ENCODE measurements at regions not wholly inside any gene's neighbourhood (a gene's known extent, or its start where the extent isn't known, plus 50 kb on each side); places are given as distances from the start of the nearest gene placed in this dataset.
"Not testable (repeated sequence)": the region's sequence is repeated elsewhere in the genome, so short reads cannot be mapped to it uniquely, and the experiment has no call there.

GRCh38 chr16:75854152-75854551 lies 127.9 kb upstream of the CPHXL start:
- no peak for TF ChIP-seq JUND (IDR thresholded peaks at IDR 0.05; ENCODE audit: low read depth)
- in situ Hi-C loops (cut with HindIII; ENCODE audit: low pct_unique_long_range_greater_than_20kb, low sequenced_read_pairs), result no loop called here
- no peak for DNase-seq (ENCODE audit: low read depth in 1 of 2, low spot score in 1 of 2)

DNA sequence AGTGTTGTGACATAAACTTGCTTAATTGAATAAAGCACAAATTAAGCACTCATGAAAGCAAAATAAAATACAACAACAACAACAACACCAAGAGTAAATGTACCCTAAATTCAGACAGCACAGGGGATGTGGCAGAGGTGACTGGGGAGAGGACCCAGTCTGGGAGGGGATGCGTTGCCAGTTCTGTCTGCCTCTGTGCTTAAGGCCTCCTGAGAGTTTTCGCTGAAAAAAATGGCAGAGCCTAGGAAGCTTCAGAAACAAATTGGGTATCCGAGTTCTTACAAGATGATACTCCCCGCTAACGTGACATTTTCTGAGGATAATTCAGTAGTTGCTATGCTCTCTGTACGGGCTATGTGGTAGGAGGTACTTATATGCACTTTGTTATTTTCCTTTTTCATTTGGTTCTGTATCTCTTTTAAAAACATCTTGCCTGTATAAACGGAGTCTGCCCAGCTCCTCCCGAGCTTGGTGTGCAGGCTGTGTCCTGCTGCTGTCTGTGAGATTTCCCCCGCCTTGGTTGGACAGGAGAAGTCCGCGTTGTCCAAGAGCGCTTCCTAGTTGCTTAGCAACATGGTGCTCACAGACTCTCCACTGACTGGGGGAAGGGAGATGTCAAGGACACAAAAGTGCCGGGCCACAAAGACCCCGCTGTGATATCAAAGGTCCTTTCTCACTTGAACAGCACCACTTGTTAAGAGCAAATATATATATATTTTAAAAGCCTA lies 134.2 kb upstream of the CPHXL start:
- TF ChIP-seq JUND (IDR thresholded peaks at IDR 0.05; ENCODE audit: low read depth), result no peak
- in situ Hi-C loops (cut with HindIII; ENCODE audit: low pct_unique_long_range_greater_than_20kb, low sequenced_read_pairs), result no loop called here
- DNase-seq (ENCODE audit: low read depth in 1 of 2, low spot score in 1 of 2), result peak in 1 of 2 experiments; percentile 7

DNA sequence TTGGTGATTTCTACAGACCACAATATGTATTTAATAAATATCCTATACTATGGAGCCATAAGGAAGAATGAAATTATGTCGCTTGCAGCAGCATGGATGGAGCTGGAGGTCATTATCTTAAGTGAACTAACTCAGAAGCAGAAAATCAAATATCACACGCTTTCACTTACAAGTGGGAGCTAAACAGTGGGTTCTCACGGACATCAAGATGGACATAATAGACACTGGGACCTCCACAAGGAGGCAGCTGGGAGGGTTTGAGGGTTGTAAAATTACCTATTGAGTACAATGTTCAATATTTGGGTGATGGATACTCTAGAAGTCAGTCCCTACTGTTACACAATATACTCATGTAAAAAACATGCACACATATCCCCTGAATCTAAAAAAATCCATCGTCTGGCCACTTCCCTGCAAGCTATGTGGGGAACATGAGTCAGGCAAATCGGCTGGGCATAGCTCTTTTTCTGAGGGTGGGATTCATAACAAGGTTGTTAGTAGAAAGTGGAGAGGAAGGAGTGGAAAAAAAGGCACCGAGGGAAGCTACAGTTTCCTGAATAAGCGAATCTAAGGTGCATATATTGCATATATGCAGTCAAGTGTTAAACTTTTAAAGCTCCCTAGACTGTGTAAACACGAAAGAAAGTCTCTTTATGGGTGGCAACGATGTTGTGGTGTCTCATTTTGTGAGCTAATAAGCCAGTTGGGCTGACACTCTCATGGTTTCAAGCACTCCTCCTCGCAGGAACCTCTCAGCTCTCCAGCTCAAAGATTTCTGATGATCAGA lies 135.2 kb upstream of the CPHXL start:
- in situ Hi-C loops (cut with HindIII; ENCODE audit: low pct_unique_long_range_greater_than_20kb, low sequenced_read_pairs), result no loop called here
- no peak for TF ChIP-seq JUND (IDR thresholded peaks at IDR 0.05; ENCODE audit: low read depth)
- no peak for DNase-seq (ENCODE audit: low read depth in 1 of 2, low spot score in 1 of 2)

- in situ Hi-C loops (cut with HindIII; ENCODE audit: low pct_unique_long_range_greater_than_20kb, low sequenced_read_pairs), result no loop called here
- no peak for DNase-seq (ENCODE audit: low read depth in 1 of 2, low spot score in 1 of 2)
- no peak for TF ChIP-seq JUND (IDR thresholded peaks at IDR 0.05; ENCODE audit: low read depth)
Observed at GRCh38 chr16:75862098-75862386, 135.8 kb upstream of the CPHXL start.

DNA sequence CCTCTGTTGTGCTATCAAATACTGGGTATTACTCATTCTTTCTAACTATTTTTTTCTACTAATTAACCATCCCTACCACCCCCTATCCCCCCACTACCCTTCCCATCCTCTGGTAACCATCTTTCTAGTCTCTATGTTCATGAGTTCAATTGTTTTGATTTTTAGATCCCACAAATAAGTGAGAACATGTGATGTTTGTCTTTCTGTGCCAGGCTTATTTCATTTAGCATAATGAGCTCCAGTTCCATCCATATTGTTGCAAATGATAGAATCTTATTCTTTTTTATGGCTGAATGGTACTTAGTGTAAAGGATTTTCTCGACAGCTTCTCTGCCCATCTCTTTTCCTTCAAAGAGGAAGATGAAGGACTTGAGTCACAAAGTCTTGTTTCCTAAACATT lies 138.0 kb upstream of the CPHXL start:
- in situ Hi-C loops (cut with HindIII; ENCODE audit: low pct_unique_long_range_greater_than_20kb, low sequenced_read_pairs), result no loop called here
- TF ChIP-seq JUND (IDR thresholded peaks at IDR 0.05; ENCODE audit: low read depth), result no peak
- no peak for DNase-seq (ENCODE audit: low read depth in 1 of 2, low spot score in 1 of 2)

DNA sequence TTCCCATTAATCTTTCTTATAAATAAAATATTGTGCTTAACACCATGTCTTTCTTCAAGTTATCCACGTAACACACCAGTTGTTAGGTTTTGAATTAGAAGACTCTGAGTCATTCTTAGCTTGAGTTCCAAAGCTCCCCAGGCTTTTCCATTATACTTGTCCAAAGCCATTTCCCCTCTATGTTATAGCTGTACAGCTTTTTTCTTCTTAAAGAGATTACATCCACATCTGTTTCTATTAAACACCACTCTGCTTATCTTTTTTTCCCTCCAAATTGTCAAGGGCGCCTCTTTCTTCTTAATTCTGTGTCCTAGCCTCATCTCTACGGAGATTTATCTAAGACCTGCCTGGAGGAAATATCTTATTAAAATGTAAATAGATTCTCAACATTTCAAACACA lies 139.4 kb upstream of the CPHXL start:
- in situ Hi-C loops (cut with HindIII; ENCODE audit: low pct_unique_long_range_greater_than_20kb, low sequenced_read_pairs), result no loop called here
- no peak for TF ChIP-seq JUND (IDR thresholded peaks at IDR 0.05; ENCODE audit: low read depth)
- no peak for DNase-seq (ENCODE audit: low read depth in 1 of 2, low spot score in 1 of 2)

- DNase-seq (ENCODE audit: low read depth in 1 of 2, low spot score in 1 of 2), result no peak
- TF ChIP-seq JUND (IDR thresholded peaks at IDR 0.05; ENCODE audit: low read depth), result no peak
- in situ Hi-C loops (cut with HindIII; ENCODE audit: low pct_unique_long_range_greater_than_20kb, low sequenced_read_pairs), result no loop called here
Observed at GRCh38 chr16:75868636-75869632, 142.6 kb upstream of the CPHXL start.

- in situ Hi-C loops (cut with HindIII; ENCODE audit: low pct_unique_long_range_greater_than_20kb, low sequenced_read_pairs); DNase-seq (ENCODE audit: low read depth in 1 of 2, low spot score in 1 of 2): not testable (repeated sequence)
Observed at GRCh38 chr16:75881280-75881679, 155.0 kb upstream of the CPHXL start.

- in situ Hi-C loops (cut with HindIII; ENCODE audit: low pct_unique_long_range_greater_than_20kb, low sequenced_read_pairs), result no loop called here
- no peak for DNase-seq (ENCODE audit: low read depth in 1 of 2, low spot score in 1 of 2)
- no peak for TF ChIP-seq JUND (IDR thresholded peaks at IDR 0.05; ENCODE audit: low read depth)
Observed at GRCh38 chr16:75899163-75899562, 172.9 kb upstream of the CPHXL start.

- DNase-seq (ENCODE audit: low read depth in 1 of 2, low spot score in 1 of 2), result no peak
- TF ChIP-seq JUND (IDR thresholded peaks at IDR 0.05; ENCODE audit: low read depth), result no peak
- in situ Hi-C loops (cut with HindIII; ENCODE audit: low pct_unique_long_range_greater_than_20kb, low sequenced_read_pairs), result no loop called here
Observed at GRCh38 chr16:75908331-75909117, 182.2 kb upstream of the CPHXL start.

DNA sequence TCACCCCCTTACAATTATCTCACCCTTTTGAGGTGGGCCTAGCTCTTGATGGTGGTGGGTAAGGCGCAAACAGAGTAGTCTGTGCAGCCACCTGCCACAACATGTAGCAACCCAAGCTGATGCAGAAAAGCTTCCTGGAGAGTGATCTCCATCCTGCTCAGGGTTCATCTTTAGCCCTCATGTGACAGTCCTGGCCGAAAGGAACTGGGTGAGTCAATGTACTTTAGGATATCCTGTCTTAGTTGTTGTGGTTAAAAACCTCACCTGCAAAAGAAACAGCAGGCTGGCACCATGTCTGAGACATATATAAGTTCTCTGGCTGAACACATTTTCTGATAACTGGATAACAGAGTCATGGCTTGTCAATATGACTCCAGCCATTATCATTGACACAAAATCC lies 183.5 kb upstream of the CPHXL start:
- no peak for TF ChIP-seq JUND (IDR thresholded peaks at IDR 0.05; ENCODE audit: low read depth)
- in situ Hi-C loops (cut with HindIII; ENCODE audit: low pct_unique_long_range_greater_than_20kb, low sequenced_read_pairs), result no loop called here
- DNase-seq (ENCODE audit: low read depth in 1 of 2, low spot score in 1 of 2), result no peak

DNA sequence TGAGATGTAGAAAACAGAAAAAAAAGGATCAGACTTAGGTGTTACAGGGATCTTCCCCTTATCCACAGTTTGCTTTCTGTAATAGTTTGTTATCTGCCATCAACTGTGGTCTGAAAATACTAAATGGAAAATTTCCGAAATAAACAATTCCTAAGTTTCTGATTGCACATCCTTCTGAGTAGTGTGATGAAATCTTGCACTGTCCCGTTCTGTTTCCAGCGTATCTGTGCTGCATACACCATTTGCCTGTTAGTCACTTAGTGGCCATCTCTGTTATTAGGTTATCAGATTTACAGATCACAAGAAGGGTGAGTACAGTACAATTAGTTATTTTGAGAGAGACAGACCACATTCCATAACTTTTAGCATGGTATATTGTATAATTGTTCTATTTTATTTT lies 185.6 kb upstream of the CPHXL start:
- in situ Hi-C loops (cut with HindIII; ENCODE audit: low pct_unique_long_range_greater_than_20kb, low sequenced_read_pairs), result no loop called here
- no peak for DNase-seq (ENCODE audit: low read depth in 1 of 2, low spot score in 1 of 2)
- TF ChIP-seq JUND (IDR thresholded peaks at IDR 0.05; ENCODE audit: low read depth), result no peak

Measured in T47D (cell line).